GM12892 (cell line): ENCODE measurements at regions not wholly inside any gene's neighbourhood (a gene's known extent, or its start where the extent isn't known, plus 50 kb on each side); places are given as distances from the start of the nearest gene placed in this dataset.

Experiments
- POLR2A ChIP-seq: IDR thresholded peaks from 2 replicates; pipeline ENCODE4 v1.6.1; 2011; ENCODE audit warnings: low read depth, low read length, control low read depth
- POLR2AphosphoS5 ChIP-seq: IDR thresholded peaks from 2 replicates; pipeline ENCODE4 v1.6.1; 2011; ENCODE audit warnings: low read depth, low read length, control low read depth

GRCh38 chr5:3321923-3322322 is 273.7 kb upstream of the IRX1 start:
- TF ChIP-seq POLR2A (no peak), POLR2AphosphoS5 (no peak)
